A673 (cell line): ENCODE measurements at regions not wholly inside any gene's neighbourhood (a gene's known extent, or its start where the extent isn't known, plus 50 kb on each side); places are given as distances from the start of the nearest gene placed in this dataset.

Experiments used
- BruUV-seq: library from RNA; stranded (reverse); fragments of 400-500 nt; replicated peaks from 2 replicates; lab custom pipeline; 2021; lab: Mats Ljungman, UMichigan
- CTCF ChIA-PET: fragments of 300-600 bp; sonication (Branson Sonifier 250); formaldehyde crosslinking; loops from one replicate; lab custom pipeline; 2022; ENCODE audit warnings: antibody characterized with exemption; lab: Charles Lee
- POLR2A ChIA-PET: fragments of 300-600 bp; sonication (Branson Sonifier 250); formaldehyde crosslinking; loops from one replicate; lab custom pipeline; 2022; ENCODE audit warnings: antibody characterized with exemption; ENCODE audit not compliant: low non-redundant PET; lab: Charles Lee
- DNase-seq: peaks from one replicate; pipeline ENCODE4 v3.0.0-alpha.2; 2015; ENCODE audit warnings: low spot score
- H3K27ac ChIP-seq: fragments of 200-600 bp; sonication (generic); 2 replicates; pipeline ENCODE4 v1.5.1; 2016; ENCODE audit warnings: mixed run types, low read depth, mild to moderate bottlenecking, mixed read lengths, antibody characterized with exemption, low read length; ENCODE audit not compliant: poor library complexity, severe bottlenecking
- H3K27me3 ChIP-seq: fragments of 200-600 bp; sonication (generic); replicated peaks from 2 replicates; pipeline ENCODE4 v1.6.1; 2017; ENCODE audit warnings: mixed run types, low read depth, mild to moderate bottlenecking, mixed read lengths, antibody characterized with exemption, low read length; ENCODE audit not compliant: insufficient read depth, poor library complexity
- H3K36me3 ChIP-seq: fragments of 200-600 bp; sonication (generic); 2 replicates; pipeline ENCODE4 v1.6.1; 2016; ENCODE audit warnings: mixed run types, mild to moderate bottlenecking, mixed read lengths, antibody characterized with exemption, low read length; ENCODE audit not compliant: insufficient read depth, poor library complexity, severe bottlenecking
- H3K4me1 ChIP-seq: fragments of 200-600 bp; sonication (generic); 2 replicates; pipeline ENCODE4 v1.6.1; 2017; ENCODE audit warnings: mixed run types, mild to moderate bottlenecking, mixed read lengths, antibody characterized with exemption, low read length; ENCODE audit not compliant: insufficient read depth, poor library complexity, severe bottlenecking
- H3K4me3 ChIP-seq: fragments of 200-600 bp; sonication (generic); 2 replicates; pipeline ENCODE4 v1.5.1; 2016; ENCODE audit warnings: low read depth, mixed run types, mild to moderate bottlenecking, mixed read lengths, low read length; ENCODE audit not compliant: poor library complexity, severe bottlenecking
- H3K9me3 ChIP-seq: fragments of 200-600 bp; sonication (generic); 2 replicates; pipeline ENCODE4 v1.6.1; 2016; ENCODE audit warnings: mixed run types, low read depth, mild to moderate bottlenecking, mixed read lengths, antibody characterized with exemption, low read length; ENCODE audit not compliant: poor library complexity, severe bottlenecking
- CTCF ChIP-seq: fragments of 300-800, 200-600 bp; sonication (generic); conservative IDR thresholded peaks from 2 replicates; pipeline ENCODE4 v1.5.1; 2017; ENCODE audit warnings: low read depth, mild to moderate bottlenecking, antibody characterized with exemption, low read length, moderate library complexity, mixed read lengths
- EZH2 ChIP-seq: fragments of 200-600 bp; sonication (generic); IDR thresholded peaks from 2 replicates; pipeline ENCODE4 v1.6.1; 2017; ENCODE audit warnings: borderline replicate concordance, low read depth, mild to moderate bottlenecking, mixed read lengths, antibody characterized with exemption, low read length; ENCODE audit not compliant: poor library complexity, severe bottlenecking
- intact Hi-C: fragments of 100-400 bp; cut with micrococcal nuclease; formaldehyde crosslinking; loops from one replicate; pipeline ENCODE4 v1.10.0; 2022; ENCODE audit not compliant: unreplicated experiment

- intact Hi-C loops, result no loop called here
- BruUV-seq, result no TSS peak
- POLR2A ChIA-PET, result no interaction called here
Observed at GRCh38 chr6:153941768-153942167, 97.3 kb upstream of the OPRM1 start.

GRCh38 chr6:153938876-153939275 lies 100.2 kb upstream of the OPRM1 start:
- CTCF ChIA-PET, result no interaction called here
- no TSS peak for BruUV-seq
- POLR2A ChIA-PET, result no interaction called here

More at GRCh38 chr6:153941768-153942167, 97.3 kb upstream of the OPRM1 start:
- CTCF ChIA-PET, result no interaction called here
- TF ChIP-seq EZH2, result no peak
- no peak for TF ChIP-seq CTCF
- no peaks in the 10 kb centered on the region for H3K4me1 ChIP-seq
- H3K27ac ChIP-seq, result no peak overlapping the region
- no peaks in the 10 kb centered on the region for H3K36me3 ChIP-seq
- H3K9me3 ChIP-seq, result no peaks in the 10 kb centered on the region
- H3K27me3 ChIP-seq, result no peaks in the 10 kb centered on the region
- no peak overlapping the region for H3K4me3 ChIP-seq
- no peak for DNase-seq

GRCh38 chr6:153931431-153931830 lies 107.6 kb upstream of the OPRM1 start:
- Histone ChIP-seq H3K36me3 (no peaks in the 10 kb centered on the region), H3K4me3 (no peak overlapping the region), H3K9me3 (no peaks in the 10 kb centered on the region), H3K4me1 (no peaks in the 10 kb centered on the region), H3K27me3 (no peaks in the 10 kb centered on the region), H3K27ac (no peak overlapping the region)
- no TSS peak for BruUV-seq
- intact Hi-C loops, result no loop called here
- DNase-seq, result no peak
- TF ChIP-seq EZH2 (no peak), CTCF (no peak)
- ChIA-PET POLR2A (no interaction called here), CTCF (no interaction called here)

More at GRCh38 chr6:153938876-153939275, 100.2 kb upstream of the OPRM1 start:
- Histone ChIP-seq H3K27ac (no peak overlapping the region), H3K4me3 (no peak overlapping the region), H3K36me3 (no peaks in the 10 kb centered on the region), H3K27me3 (no peaks in the 10 kb centered on the region), H3K9me3 (no peaks in the 10 kb centered on the region), H3K4me1 (no peaks in the 10 kb centered on the region)
- TF ChIP-seq CTCF, result no peak
- no peak for TF ChIP-seq EZH2
- intact Hi-C loops, result no loop called here
- no peak for DNase-seq
